Activated T-cell treated with anti-CD3 and anti-CD28 coated beads, Interleukin-2, amount 50 U/mL, for 72 hours (primary cell): ENCODE measurements at regions not wholly inside any gene's neighbourhood (a gene's known extent, or its start where the extent isn't known, plus 50 kb on each side); places are given as distances from the start of the nearest gene placed in this dataset.

Experiments used
- ATAC-seq, 2 donors: fragments of 150-1000 bp; cut with Tn5 transposase; replicated peaks in 1 of 2; 2 replicates each; pipeline ENCODE4 v1.10.0; 2021; ENCODE audit warnings: moderate library complexity in 2 of 2, mild to moderate bottlenecking in 1 of 2
- DNase-seq, 2 donors: peaks; one replicate each; pipeline ENCODE4 v3.0.0; 2021 to 2022; ENCODE audit warnings: mixed read lengths in 1 of 2
- H3K27ac Mint-ChIP-seq: one replicate; pipeline ENCODE4 v1.8.0; 2022; ENCODE audit warnings: mild to moderate bottlenecking, moderate library complexity, mixed read lengths
- H3K27me3 Mint-ChIP-seq: one replicate; pipeline ENCODE4 v1.8.0; 2022; ENCODE audit warnings: low read depth, mixed read lengths
- H3K36me3 Mint-ChIP-seq, 2 donors: one replicate each; pipeline ENCODE4 v1.8.0; 2022; ENCODE audit warnings: mixed read lengths in 2 of 2, mild to moderate bottlenecking in 1 of 2; ENCODE audit not compliant: insufficient read depth in 2 of 2
- H3K4me1 Mint-ChIP-seq: one replicate; pipeline ENCODE4 v1.8.0; 2022; ENCODE audit warnings: low read depth, mixed read lengths
- H3K4me3 Mint-ChIP-seq, 2 donors: one replicate each; pipeline ENCODE4 v1.8.0; 2022; ENCODE audit warnings: mild to moderate bottlenecking in 2 of 2, mixed read lengths in 2 of 2, moderate library complexity in 2 of 2
- H3K9me3 Mint-ChIP-seq, 2 donors: one replicate each; pipeline ENCODE4 v1.8.0; 2022; ENCODE audit warnings: mixed read lengths in 2 of 2

GRCh38 chr14:66116732-66117131 is 369.4 kb upstream of the CCDC196 start:
- H3K4me1 Mint-ChIP-seq: no peaks in the 10 kb centered on the region
- no peaks in the 10 kb centered on the region for H3K9me3 Mint-ChIP-seq
- no peaks in the 10 kb centered on the region for H3K36me3 Mint-ChIP-seq
- no peak for DNase-seq
- H3K4me3 Mint-ChIP-seq: no peak overlapping the region
- ATAC-seq: no peak
- H3K27me3 Mint-ChIP-seq: no peaks in the 10 kb centered on the region
- no peak overlapping the region for H3K27ac Mint-ChIP-seq

DNA sequence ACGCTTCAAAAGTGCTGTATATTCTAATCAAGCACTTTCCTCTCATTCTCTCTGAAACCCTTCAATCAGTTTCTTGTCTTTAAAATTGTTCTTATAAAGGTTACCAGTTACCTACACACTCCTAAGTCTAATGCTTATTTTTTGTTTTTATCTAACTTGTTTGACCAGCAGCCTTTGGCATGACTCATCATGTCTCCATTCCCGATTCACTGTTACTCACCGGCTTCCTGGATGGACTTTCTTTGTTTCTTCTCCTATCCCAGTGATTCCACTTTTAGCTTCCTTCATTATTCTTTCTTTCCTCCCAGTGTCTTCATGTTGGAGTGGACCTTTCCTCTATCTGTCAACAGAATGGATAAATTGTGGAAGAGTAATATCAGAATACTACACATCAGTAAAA is 368.6 kb upstream of the CCDC196 start:
- no peaks in the 10 kb centered on the region for H3K27me3 Mint-ChIP-seq
- no peaks in the 10 kb centered on the region for H3K4me1 Mint-ChIP-seq
- no peaks in the 10 kb centered on the region for H3K36me3 Mint-ChIP-seq
- H3K4me3 Mint-ChIP-seq: no peak overlapping the region
- H3K9me3 Mint-ChIP-seq: no peaks in the 10 kb centered on the region
- DNase-seq (no peak), ATAC-seq (no peak)
- no peak overlapping the region for H3K27ac Mint-ChIP-seq

DNA sequence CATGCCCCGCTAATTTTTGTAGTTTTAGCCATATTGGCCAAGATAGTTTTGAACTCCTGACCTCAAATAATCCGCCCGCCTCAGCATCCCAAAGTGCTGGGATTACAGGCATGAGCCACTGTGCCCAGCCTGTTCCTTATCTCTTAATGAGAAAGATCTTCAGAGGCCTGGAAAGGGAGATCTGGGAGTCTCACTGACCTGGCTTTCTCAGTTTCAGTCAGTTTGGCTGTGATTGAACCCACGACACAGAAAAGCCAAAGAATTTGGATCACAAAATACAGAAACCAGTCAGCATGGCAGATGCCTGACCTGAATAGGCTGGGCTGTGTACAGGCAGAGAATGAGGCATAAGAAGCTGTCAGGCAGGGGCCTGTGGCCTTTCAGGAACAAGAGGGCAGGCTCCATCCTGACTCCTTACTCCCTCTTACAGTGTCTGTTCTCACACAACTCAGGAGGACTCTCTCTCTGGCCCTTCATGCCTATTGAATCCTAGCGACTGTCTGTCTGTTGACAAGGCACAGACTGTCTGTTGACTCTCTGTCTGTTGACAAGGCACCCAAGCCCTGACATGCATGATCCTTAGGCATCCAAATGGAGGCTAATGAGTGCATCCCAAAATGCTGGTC is 366.5 kb upstream of the CCDC196 start:
- Mint-ChIP-seq H3K4me1 (no peaks in the 10 kb centered on the region), H3K4me3 (no peak overlapping the region), H3K36me3 (no peaks in the 10 kb centered on the region), H3K27ac (no peak overlapping the region), H3K9me3 (no peaks in the 10 kb centered on the region), H3K27me3 (peaks cover under 1% of the 10 kb centered on the region)
- ATAC-seq (no peak), DNase-seq (no peak)

- H3K27ac Mint-ChIP-seq: no peak overlapping the region
- no peak for ATAC-seq
- no peaks in the 10 kb centered on the region for H3K36me3 Mint-ChIP-seq
- H3K4me3 Mint-ChIP-seq: no peak overlapping the region
- H3K4me1 Mint-ChIP-seq: no peaks in the 10 kb centered on the region
- no peak for DNase-seq
- H3K27me3 Mint-ChIP-seq: peaks cover 5% of the 10 kb centered on the region
- H3K9me3 Mint-ChIP-seq: no peaks in the 10 kb centered on the region
Measured at GRCh38 chr14:66120402-66120801, 365.8 kb upstream of the CCDC196 start.

DNA sequence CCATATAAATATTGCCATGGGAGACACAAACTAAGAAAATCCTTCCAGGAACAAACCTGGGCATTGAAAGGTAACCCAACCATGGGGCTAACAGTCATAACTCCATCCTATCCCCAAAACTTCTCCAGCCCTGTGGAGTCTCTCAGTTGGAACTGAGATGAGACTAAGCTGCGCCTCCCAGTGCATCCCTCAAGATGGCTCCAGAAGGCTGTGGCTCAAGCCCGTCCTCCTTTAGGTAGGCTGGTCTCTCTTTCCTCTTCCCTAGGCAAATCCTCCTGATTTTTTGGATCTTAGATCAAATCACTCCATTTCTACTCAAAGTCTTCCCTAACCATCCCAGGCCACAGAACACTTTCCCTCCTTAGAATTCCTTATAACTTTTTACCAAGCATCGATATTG is 364.3 kb upstream of the CCDC196 start:
- Mint-ChIP-seq H3K4me3 (no peak overlapping the region), H3K27me3 (peaks cover 5% of the 10 kb centered on the region), H3K9me3 (no peaks in the 10 kb centered on the region), H3K27ac (no peak overlapping the region), H3K36me3 (no peaks in the 10 kb centered on the region), H3K4me1 (no peaks in the 10 kb centered on the region)
- no peak for DNase-seq
- ATAC-seq: no peak

- no peak for DNase-seq
- H3K36me3 Mint-ChIP-seq: no peaks in the 10 kb centered on the region
Measured at GRCh38 chr14:66129224-66129623, 356.9 kb upstream of the CCDC196 start.

DNA sequence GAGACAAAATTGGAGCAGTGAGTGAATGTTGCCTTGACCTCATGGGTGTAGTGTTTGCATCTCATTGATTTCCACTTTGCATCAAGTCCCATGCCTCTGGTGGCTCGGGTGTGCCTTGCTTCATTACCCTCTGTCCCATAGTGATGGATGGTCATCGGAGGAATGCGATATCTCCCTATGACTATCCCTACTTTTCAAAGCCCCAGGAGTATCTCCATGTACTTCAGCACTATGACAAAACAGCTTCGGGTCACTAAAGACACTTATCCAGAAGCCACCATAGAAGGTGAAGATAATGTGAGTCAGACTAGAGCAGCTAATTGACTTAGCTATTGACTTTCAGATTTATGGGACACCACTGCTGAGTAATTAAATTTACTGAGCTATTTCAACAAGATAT is 355.1 kb upstream of the CCDC196 start:
- Mint-ChIP-seq H3K27me3 (no peaks in the 10 kb centered on the region), H3K36me3 (no peaks in the 10 kb centered on the region), H3K9me3 (no peaks in the 10 kb centered on the region), H3K27ac (no peak overlapping the region), H3K4me3 (no peak overlapping the region), H3K4me1 (no peaks in the 10 kb centered on the region)
- ATAC-seq (no peak), DNase-seq (no peak)

More at GRCh38 chr14:66129224-66129623, 356.9 kb upstream of the CCDC196 start:
- Mint-ChIP-seq H3K9me3 (no peaks in the 10 kb centered on the region), H3K4me3 (no peak overlapping the region), H3K4me1 (no peaks in the 10 kb centered on the region), H3K27me3 (peaks cover 5% of the 10 kb centered on the region), H3K27ac (no peak overlapping the region)
- no peak for ATAC-seq

- DNase-seq: no peak
- Mint-ChIP-seq H3K4me1 (no peaks in the 10 kb centered on the region), H3K4me3 (no peak overlapping the region), H3K9me3 (no peaks in the 10 kb centered on the region), H3K27ac (no peak overlapping the region), H3K36me3 (no peaks in the 10 kb centered on the region), H3K27me3 (no peaks in the 10 kb centered on the region)
- no peak for ATAC-seq
Measured at GRCh38 chr14:66133666-66134065, 352.5 kb upstream of the CCDC196 start.

- H3K27me3 Mint-ChIP-seq: no peaks in the 10 kb centered on the region
- no peaks in the 10 kb centered on the region for H3K9me3 Mint-ChIP-seq
- DNase-seq: no peak
- no peaks in the 10 kb centered on the region for H3K36me3 Mint-ChIP-seq
- no peak for ATAC-seq
- H3K4me3 Mint-ChIP-seq: no peak overlapping the region
- no peak overlapping the region for H3K27ac Mint-ChIP-seq
- H3K4me1 Mint-ChIP-seq: no peaks in the 10 kb centered on the region
Measured at GRCh38 chr14:66135831-66136230, 350.3 kb upstream of the CCDC196 start.

DNA sequence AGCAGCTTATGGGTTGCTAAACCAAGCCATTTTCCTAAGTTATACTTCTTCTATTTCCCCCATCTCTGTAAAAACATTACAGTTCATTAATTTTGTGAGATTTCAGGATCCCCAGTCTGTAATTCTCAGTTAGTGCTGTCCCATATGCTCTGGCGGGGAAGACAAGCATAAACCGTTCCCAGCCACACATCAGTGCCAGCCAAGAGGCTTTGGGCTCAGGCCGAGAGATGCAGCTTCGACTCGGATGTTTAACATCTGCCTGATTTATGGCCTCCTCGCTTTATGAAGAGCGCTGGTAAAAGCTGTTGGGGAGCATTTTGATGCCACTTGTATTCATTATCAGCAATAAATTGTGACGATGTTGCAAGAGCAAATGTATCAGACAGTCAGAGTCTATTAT is 349.1 kb upstream of the CCDC196 start:
- Mint-ChIP-seq H3K27ac (no peak overlapping the region), H3K4me3 (no peak overlapping the region), H3K36me3 (no peaks in the 10 kb centered on the region), H3K4me1 (no peaks in the 10 kb centered on the region), H3K9me3 (no peaks in the 10 kb centered on the region), H3K27me3 (no peaks in the 10 kb centered on the region)
- ATAC-seq: no peak
- no peak for DNase-seq

GRCh38 chr14:66139432-66139831 is 346.7 kb upstream of the CCDC196 start:
- no peak for ATAC-seq

GRCh38 chr14:66140213-66140918 is 345.8 kb upstream of the CCDC196 start:
- Mint-ChIP-seq H3K27me3 (peaks cover 12% of the 10 kb centered on the region), H3K36me3 (peaks cover 0 to 2% of the 10 kb centered on the region in 2 donors), H3K27ac (no peak overlapping the region), H3K4me3 (no peak overlapping the region), H3K9me3 (peaks cover 0 to 1% of the 10 kb centered on the region in 2 donors), H3K4me1 (no peaks in the 10 kb centered on the region)
- ATAC-seq (no peak), DNase-seq (no peak)

More at GRCh38 chr14:66139432-66139831, 346.7 kb upstream of the CCDC196 start:
- Mint-ChIP-seq H3K9me3 (peaks cover 0 to 1% of the 10 kb centered on the region in 2 donors), H3K27ac (no peak overlapping the region), H3K4me3 (no peak overlapping the region), H3K4me1 (no peaks in the 10 kb centered on the region), H3K36me3 (peaks cover 0 to 2% of the 10 kb centered on the region in 2 donors), H3K27me3 (peaks cover 4% of the 10 kb centered on the region)
- no peak for DNase-seq

GRCh38 chr14:66140963-66141362 is 345.2 kb upstream of the CCDC196 start:
- H3K27ac Mint-ChIP-seq: no peak overlapping the region
- H3K4me3 Mint-ChIP-seq: no peak overlapping the region
- no peaks in the 10 kb centered on the region for H3K4me1 Mint-ChIP-seq
- no peak for ATAC-seq
- no peak for DNase-seq
- H3K36me3 Mint-ChIP-seq: peaks cover 0 to 2% of the 10 kb centered on the region in 2 donors
- peaks cover 0 to 1% of the 10 kb centered on the region in 2 donors for H3K9me3 Mint-ChIP-seq
- peaks cover 12% of the 10 kb centered on the region for H3K27me3 Mint-ChIP-seq

- H3K27me3 Mint-ChIP-seq: peaks cover 12% of the 10 kb centered on the region
- peaks cover 0 to 2% of the 10 kb centered on the region in 2 donors for H3K36me3 Mint-ChIP-seq
- ATAC-seq: no peak
- DNase-seq: no peak
- no peaks in the 10 kb centered on the region for H3K4me1 Mint-ChIP-seq
- no peak overlapping the region for H3K27ac Mint-ChIP-seq
- peaks cover 0 to 1% of the 10 kb centered on the region in 2 donors for H3K9me3 Mint-ChIP-seq
- no peak overlapping the region for H3K4me3 Mint-ChIP-seq
Measured at GRCh38 chr14:66141733-66142132, 344.4 kb upstream of the CCDC196 start.
